ENCODE measurements at regions not wholly inside any gene's neighbourhood (a gene's known extent, or its start where the extent isn't known, plus 50 kb on each side); places are given as distances from the start of the nearest gene placed in this dataset.
"Not testable (repeated sequence)": the region's sequence is repeated elsewhere in the genome, so short reads cannot be mapped to it uniquely, and the experiment has no call there.

DNA sequence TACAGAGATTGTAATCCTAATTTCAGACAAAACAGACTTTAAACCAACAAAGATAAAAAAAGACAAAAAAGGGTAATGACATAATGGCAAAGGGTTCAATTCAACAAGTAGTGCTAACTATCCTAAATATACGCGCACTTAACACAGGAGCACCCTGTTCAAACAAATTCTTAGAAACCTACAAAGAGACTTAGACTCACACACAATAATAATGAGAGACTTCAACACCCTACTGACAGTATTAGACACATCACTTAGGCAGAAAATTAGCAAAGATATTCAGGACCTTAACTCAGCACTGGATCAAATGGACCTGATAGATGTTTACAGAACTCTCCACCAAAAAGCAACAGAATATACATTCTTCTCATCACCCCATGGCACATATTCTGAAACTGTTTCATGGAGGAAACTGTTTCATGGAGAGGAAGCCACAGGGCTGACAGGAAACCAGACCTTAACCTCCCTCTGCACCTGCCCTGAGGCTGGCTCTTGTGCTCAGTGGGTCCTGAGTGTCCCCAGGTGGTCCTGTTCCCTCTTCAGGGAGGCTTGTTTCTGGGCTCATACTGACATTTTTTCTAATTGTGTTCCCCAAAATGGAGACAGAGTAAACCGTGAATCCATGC is 54.7 kb downstream of the OR4M2 start:
- H3K27me3 ChIP-seq (ENCODE audit: insufficient read depth, low read length); H3K36me3 ChIP-seq (ENCODE audit: insufficient read depth, low read length); H3K9me3 ChIP-seq (ENCODE audit: insufficient read depth, low read depth, low read length); H3K4me1 ChIP-seq (ENCODE audit: insufficient read depth, low read length); H3K4me3 ChIP-seq (ENCODE audit: low read length); H3K9ac ChIP-seq (ENCODE audit: low read depth, low read length); H3K27ac ChIP-seq (ENCODE audit: low read depth, low read length): not testable (repeated sequence)
- no CpG with 5 or more reads among the region's 3 CpGs for WGBS

DNA sequence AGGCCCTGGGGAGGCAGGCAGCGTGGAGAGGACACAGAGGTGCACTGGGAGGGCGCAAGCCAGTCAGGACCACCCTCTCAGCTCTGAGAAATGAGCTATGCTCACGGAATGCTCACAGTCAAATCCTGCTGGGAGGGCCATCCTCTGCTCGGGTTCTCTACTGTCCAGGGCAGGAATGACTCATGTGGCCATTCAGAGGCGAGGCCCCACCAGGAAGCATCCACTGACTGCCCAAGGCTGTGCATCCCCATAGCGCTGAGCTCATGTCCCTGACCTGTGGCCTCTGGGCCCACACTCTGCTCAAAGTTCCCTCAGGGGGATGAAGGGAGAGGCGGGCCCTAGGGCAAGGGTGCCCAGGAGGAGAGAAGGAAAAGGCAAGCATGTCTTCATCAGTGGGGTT is 57.2 kb downstream of the OR4M2 start:
- WGBS, result no CpG with 5 or more reads among the region's 7 CpGs
- H3K9me3 ChIP-seq (ENCODE audit: insufficient read depth, low read depth, low read length); H3K27ac ChIP-seq (ENCODE audit: low read depth, low read length); H3K36me3 ChIP-seq (ENCODE audit: insufficient read depth, low read length); H3K9ac ChIP-seq (ENCODE audit: low read depth, low read length); H3K4me3 ChIP-seq (ENCODE audit: low read length); H3K4me1 ChIP-seq (ENCODE audit: insufficient read depth, low read length); H3K27me3 ChIP-seq (ENCODE audit: insufficient read depth, low read length): not testable (repeated sequence)

DNA sequence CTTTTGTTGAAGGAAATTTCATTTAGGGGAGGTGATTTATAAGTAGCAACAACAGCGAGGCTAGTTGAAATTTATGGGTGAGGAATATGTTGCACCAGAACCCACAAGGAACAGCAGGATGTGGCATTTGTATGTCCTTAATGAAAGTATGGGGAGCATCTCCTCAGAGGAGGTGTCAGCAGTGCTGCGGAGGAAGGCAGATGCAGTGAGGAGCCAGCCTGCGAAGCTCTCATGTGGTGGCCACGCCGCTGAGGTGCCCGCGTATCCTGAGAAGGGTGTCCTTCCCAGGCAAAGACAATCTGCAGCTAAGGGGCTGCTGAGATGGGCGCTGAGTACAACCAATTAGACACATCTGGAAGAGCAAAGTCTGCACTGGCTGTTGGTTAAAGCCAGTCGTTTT is 60.8 kb downstream of the OR4M2 start:
- H3K4me1 ChIP-seq (ENCODE audit: insufficient read depth, low read length); H3K9me3 ChIP-seq (ENCODE audit: insufficient read depth, low read depth, low read length); H3K9ac ChIP-seq (ENCODE audit: low read depth, low read length); H3K27ac ChIP-seq (ENCODE audit: low read depth, low read length); H3K36me3 ChIP-seq (ENCODE audit: insufficient read depth, low read length); H3K27me3 ChIP-seq (ENCODE audit: insufficient read depth, low read length); H3K4me3 ChIP-seq (ENCODE audit: low read length): not testable (repeated sequence)
- WGBS, result no CpG with 5 or more reads among the region's 9 CpGs

DNA sequence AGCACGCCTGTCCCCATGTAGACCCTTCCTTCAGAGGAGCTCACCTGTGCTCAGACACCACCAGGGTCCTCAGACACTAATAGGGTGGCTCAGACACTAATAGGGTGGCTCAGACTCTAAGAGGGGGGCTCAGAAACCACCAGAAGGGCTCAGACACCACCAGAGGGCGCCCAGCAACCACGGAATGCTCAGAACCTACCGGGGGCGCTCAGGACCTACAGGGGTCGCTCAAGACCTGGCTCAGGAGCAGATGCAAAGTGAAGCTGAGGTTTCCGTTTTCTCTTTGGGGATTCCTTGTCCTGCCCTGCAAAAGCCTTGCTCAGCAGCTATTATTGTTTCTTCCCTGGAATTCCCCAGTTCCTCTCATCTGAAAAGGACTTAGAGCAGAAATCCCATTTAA is 67.8 kb downstream of the OR4M2 start:
- H3K9me3 ChIP-seq (ENCODE audit: insufficient read depth, low read depth, low read length); H3K27ac ChIP-seq (ENCODE audit: low read depth, low read length); H3K4me1 ChIP-seq (ENCODE audit: insufficient read depth, low read length); H3K4me3 ChIP-seq (ENCODE audit: low read length); H3K36me3 ChIP-seq (ENCODE audit: insufficient read depth, low read length); H3K27me3 ChIP-seq (ENCODE audit: insufficient read depth, low read length); H3K9ac ChIP-seq (ENCODE audit: low read depth, low read length): not testable (repeated sequence)
- no CpG with 5 or more reads among the region's 7 CpGs for WGBS

DNA sequence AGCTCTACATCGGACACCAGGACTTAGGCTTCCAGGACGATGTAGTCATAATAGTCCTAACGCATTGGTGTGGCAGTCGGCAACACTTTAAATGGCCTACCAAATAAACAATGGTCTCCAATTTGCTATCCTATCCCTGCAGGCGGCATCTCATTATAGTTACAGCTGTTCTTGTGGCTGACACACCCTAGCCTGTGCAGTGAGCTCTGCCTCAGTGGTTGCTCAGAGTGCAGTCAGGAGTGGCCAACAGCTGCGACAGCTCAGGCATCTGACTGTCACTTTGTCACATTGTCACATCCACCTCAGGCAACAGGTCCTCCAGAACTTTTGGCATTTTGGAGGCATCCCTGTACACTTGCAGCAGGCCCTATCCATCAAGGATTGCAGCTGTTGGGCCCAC is 77.9 kb downstream of the OR4M2 start:
- H3K36me3 ChIP-seq (ENCODE audit: insufficient read depth, low read length); H3K9ac ChIP-seq (ENCODE audit: low read depth, low read length); H3K27me3 ChIP-seq (ENCODE audit: insufficient read depth, low read length); H3K4me1 ChIP-seq (ENCODE audit: insufficient read depth, low read length); H3K9me3 ChIP-seq (ENCODE audit: insufficient read depth, low read depth, low read length); H3K27ac ChIP-seq (ENCODE audit: low read depth, low read length); H3K4me3 ChIP-seq (ENCODE audit: low read length): not testable (repeated sequence)
- no CpG with 5 or more reads among the region's 6 CpGs for WGBS

DNA sequence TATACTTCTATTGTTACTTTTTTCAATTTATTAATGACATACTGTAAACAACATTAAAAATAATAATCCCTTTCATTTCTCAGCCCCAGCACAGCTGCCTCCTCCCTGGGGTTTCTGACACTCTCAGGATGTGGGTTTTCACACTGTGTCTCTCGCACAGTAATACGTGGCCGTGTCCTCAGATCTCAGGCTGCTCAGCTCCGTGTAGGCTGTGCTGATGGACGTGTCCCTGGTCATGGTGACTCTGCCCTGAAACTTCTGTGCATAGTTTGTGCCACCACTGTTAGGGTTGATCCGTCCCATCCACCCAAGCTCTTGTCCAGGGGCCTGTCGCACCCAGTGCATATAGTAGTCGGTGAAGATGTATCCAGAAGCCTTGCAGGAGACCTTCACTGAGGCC is 80.0 kb downstream of the OR4M2 start:
- H3K9me3 ChIP-seq (ENCODE audit: insufficient read depth, low read depth, low read length); H3K4me3 ChIP-seq (ENCODE audit: low read length); H3K27ac ChIP-seq (ENCODE audit: low read depth, low read length); H3K36me3 ChIP-seq (ENCODE audit: insufficient read depth, low read length); H3K4me1 ChIP-seq (ENCODE audit: insufficient read depth, low read length); H3K27me3 ChIP-seq (ENCODE audit: insufficient read depth, low read length); H3K9ac ChIP-seq (ENCODE audit: low read depth, low read length): not testable (repeated sequence)
- WGBS, result no CpG with 5 or more reads among the region's 8 CpGs

DNA sequence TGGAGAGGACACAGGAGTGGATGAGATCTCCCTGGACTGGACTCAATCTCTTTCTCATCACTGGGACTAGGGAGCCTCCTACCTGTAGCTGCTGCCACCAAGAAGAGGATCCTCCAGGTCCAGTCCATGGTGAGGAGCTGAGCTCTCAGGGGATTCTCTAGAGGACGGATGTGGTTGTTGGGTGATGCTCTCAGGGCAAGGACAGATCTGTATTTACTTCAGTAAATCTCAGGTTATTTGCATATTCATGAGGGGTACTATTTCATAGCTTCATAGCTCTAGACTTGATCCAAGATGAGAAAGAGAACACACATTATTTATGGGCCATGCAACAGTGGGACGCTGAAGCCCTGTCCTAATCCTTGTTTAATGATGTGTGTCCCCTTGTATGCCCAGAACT is 80.4 kb downstream of the OR4M2 start:
- not testable (repeated sequence) for H3K27ac ChIP-seq (ENCODE audit: low read depth, low read length); H3K27me3 ChIP-seq (ENCODE audit: insufficient read depth, low read length); H3K4me1 ChIP-seq (ENCODE audit: insufficient read depth, low read length); H3K36me3 ChIP-seq (ENCODE audit: insufficient read depth, low read length); H3K9ac ChIP-seq (ENCODE audit: low read depth, low read length); H3K9me3 ChIP-seq (ENCODE audit: insufficient read depth, low read depth, low read length); H3K4me3 ChIP-seq (ENCODE audit: low read length)
- WGBS, result no CpG with 5 or more reads among the region's 2 CpGs

DNA sequence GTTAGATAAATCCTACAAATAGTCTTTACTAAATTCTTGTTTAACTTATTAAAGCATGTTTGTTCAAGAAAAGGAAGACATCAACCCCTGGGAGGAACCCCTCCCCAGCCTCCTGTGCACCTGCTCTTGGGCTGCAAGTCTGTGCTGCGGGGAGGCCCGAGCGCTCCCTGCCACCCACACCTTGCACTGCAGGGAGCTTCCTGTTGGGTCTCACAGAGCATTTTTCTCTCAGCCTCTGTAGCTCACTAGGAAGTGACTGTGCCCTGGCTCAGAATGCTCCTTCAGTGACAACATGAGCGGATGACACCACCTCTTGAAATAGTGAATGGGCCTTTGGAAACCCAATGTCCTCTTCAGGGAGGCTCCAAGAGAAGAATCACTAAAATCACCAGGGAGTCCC is 81.1 kb downstream of the OR4M2 start:
- H3K9me3 ChIP-seq (ENCODE audit: insufficient read depth, low read depth, low read length); H3K36me3 ChIP-seq (ENCODE audit: insufficient read depth, low read length); H3K27me3 ChIP-seq (ENCODE audit: insufficient read depth, low read length); H3K4me1 ChIP-seq (ENCODE audit: insufficient read depth, low read length); H3K27ac ChIP-seq (ENCODE audit: low read depth, low read length); H3K4me3 ChIP-seq (ENCODE audit: low read length); H3K9ac ChIP-seq (ENCODE audit: low read depth, low read length): not testable (repeated sequence)
- no CpG with 5 or more reads among the region's 4 CpGs for WGBS

DNA sequence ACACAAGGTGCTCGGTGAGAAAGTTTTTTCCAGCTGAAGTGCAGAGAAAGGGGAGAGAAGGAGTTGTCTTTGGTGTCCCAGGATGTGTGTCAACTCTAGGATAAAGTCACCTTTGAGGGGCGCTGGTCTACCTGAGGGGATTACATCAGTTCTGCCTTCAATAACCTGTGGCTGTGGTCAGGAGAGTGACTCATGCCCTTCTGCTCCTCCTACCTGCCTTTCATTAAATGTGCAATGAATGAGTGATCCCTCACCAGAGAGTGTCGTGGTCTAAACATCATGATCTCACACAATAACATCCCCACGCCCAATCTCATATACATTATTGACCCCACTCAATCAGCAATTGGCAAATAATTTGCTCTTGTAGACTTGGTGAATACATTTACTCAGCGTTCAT is 83.4 kb downstream of the OR4M2 start:
- not testable (repeated sequence) for H3K36me3 ChIP-seq (ENCODE audit: insufficient read depth, low read length)

DNA sequence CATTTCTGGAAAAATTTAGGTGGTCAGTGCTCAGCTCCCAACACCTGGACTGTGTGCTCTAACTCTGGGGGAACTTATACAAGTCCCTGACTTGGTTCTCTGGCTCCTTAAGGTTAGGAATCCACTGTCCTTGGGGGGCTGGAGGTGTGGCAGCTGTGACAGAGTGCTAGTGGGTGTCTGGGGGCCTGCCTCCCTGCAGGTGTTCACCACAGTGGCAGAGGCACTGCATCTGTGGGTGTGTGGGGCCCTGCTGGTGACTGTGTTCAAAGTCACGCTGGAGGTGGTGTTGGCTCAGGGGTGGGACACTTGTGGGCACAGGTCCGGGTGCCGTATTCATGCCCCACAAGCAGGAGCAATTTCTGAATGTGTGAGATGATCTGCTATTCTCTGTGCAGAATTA is 87.2 kb downstream of the OR4M2 start:
- WGBS, result no CpG with 5 or more reads among the region's 3 CpGs
- not testable (repeated sequence) for H3K9me3 ChIP-seq (ENCODE audit: insufficient read depth, low read depth, low read length); H3K4me3 ChIP-seq (ENCODE audit: low read length); H3K27ac ChIP-seq (ENCODE audit: low read depth, low read length); H3K9ac ChIP-seq (ENCODE audit: low read depth, low read length); H3K36me3 ChIP-seq (ENCODE audit: insufficient read depth, low read length); H3K4me1 ChIP-seq (ENCODE audit: insufficient read depth, low read length); H3K27me3 ChIP-seq (ENCODE audit: insufficient read depth, low read length)

More for the DNA sequence above, 83.4 kb downstream of the OR4M2 start:
- not testable (repeated sequence) for H3K9me3 ChIP-seq (ENCODE audit: insufficient read depth, low read depth, low read length); H3K4me3 ChIP-seq (ENCODE audit: low read length); H3K9ac ChIP-seq (ENCODE audit: low read depth, low read length); H3K27me3 ChIP-seq (ENCODE audit: insufficient read depth, low read length); H3K27ac ChIP-seq (ENCODE audit: low read depth, low read length); H3K4me1 ChIP-seq (ENCODE audit: insufficient read depth, low read length)
- whole genome bisulfite sequencing, result no CpG with 5 or more reads among the region's 5 CpGs

DNA sequence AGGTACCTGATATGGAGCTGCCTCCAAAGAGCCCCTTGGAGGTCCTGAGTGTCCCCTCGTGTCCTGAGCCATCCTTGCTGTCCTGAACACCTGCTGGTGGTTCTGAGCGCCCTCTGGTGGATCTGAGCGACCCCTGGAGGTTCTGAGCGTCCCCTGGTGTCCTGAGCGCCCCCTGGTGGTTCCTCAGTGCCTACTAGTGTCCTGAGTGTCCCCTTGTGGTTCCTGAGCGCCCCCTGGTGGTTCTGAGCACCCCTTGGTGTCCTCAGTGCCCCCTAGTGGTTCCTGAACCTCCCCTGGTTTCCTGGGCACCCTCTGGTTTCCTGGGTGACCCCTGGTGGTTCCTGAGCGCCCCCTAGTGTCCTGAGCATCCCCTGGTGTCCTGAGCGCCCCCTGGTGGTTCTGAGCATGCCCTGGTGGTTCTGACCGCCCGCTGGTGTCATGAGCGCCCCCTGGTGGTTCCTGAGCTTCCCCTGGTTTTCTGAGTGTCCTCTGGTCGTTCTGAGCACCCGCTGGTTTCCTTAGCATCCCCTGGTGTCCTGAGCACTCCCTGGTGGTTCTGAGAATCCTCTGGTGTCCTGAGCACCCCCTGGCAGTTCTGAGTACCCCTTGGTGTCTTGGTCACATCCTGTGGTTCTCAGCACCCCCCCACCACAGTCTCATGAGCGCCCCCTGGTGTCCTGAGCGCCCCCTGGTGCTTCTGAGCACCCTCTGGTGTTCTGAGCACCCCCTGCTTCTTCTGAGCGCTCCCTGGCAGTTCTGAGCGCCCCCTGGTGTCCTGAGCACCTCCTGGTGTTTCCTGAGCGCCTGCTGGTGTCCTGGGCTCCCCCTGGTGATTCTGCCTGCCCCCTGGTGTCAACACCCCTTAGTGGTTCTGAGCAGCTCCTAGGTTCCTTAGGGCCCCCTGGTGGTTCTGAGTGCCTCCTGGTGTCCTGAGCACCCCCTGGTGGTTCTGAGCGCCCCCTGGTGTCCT is 93.0 kb downstream of the OR4M2 start:
- H3K9ac ChIP-seq (ENCODE audit: low read depth, low read length); H3K36me3 ChIP-seq (ENCODE audit: insufficient read depth, low read length); H3K9me3 ChIP-seq (ENCODE audit: insufficient read depth, low read depth, low read length); H3K4me1 ChIP-seq (ENCODE audit: insufficient read depth, low read length); H3K27ac ChIP-seq (ENCODE audit: low read depth, low read length); H3K4me3 ChIP-seq (ENCODE audit: low read length); H3K27me3 ChIP-seq (ENCODE audit: insufficient read depth, low read length): not testable (repeated sequence)
- WGBS, result no CpG with 5 or more reads among the region's 19 CpGs

DNA sequence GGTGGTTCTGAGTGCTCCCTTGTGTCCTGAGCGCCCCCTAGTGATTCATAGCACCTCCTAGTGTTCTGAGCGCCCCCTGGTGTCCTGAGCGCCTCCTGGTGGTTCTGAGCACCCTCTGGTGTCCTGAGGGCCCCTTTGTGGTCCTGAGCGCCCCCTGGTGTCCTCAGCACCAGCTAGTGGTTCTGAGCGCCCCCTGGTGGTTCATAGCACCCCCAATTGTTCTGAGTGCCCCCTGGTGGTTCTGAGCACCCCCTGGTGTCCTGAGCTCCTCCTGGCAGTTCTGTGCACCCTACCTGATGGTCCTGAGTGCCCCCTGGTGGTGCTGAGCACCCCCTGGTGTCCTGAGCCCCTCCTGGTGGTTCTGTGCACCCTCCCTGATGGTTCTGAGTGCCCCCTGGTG is 93.8 kb downstream of the OR4M2 start:
- not testable (repeated sequence) for H3K27ac ChIP-seq (ENCODE audit: low read depth, low read length); H3K9me3 ChIP-seq (ENCODE audit: insufficient read depth, low read depth, low read length); H3K27me3 ChIP-seq (ENCODE audit: insufficient read depth, low read length); H3K4me1 ChIP-seq (ENCODE audit: insufficient read depth, low read length); H3K36me3 ChIP-seq (ENCODE audit: insufficient read depth, low read length); H3K9ac ChIP-seq (ENCODE audit: low read depth, low read length); H3K4me3 ChIP-seq (ENCODE audit: low read length)
- WGBS, result no CpG with 5 or more reads among the region's 5 CpGs

Measured in HUES64 (cell line).